Uterus (tissue), 3 donors: ENCODE measurements at regions not wholly inside any gene's neighbourhood (a gene's known extent, or its start where the extent isn't known, plus 50 kb on each side); places are given as distances from the start of the nearest gene placed in this dataset.

Experiments
- DNase-seq, 2 donors: peaks; one replicate each; pipeline ENCODE4 v3.0.0-alpha.2; 2019 to 2020
- H3K27ac ChIP-seq, 2 donors: fragments of 200-600 bp; sonication (generic); 1 replicate in 1 of 2; 2 replicates in 1 of 2; pipeline ENCODE4 v1.5.1; 2016 to 2018
- H3K27me3 ChIP-seq, 2 donors: fragments of 200-600 bp; sonication (generic); one replicate each; pipeline ENCODE4 v1.5.1; 2018 to 2019; ENCODE audit warnings: control low read depth in 1 of 2
- H3K36me3 ChIP-seq, 2 donors: fragments of 200-600 bp; sonication (generic); one replicate each; pipeline ENCODE4 v1.5.1; 2019; ENCODE audit warnings: control low read depth in 1 of 2
- H3K4me1 ChIP-seq, 2 donors: fragments of 200-600 bp; sonication (generic); one replicate each; pipeline ENCODE4 v1.5.1; 2018 to 2019; ENCODE audit warnings: control low read depth in 1 of 2
- H3K4me3 ChIP-seq, 2 donors: fragments of 200-600 bp; sonication (generic); 1 replicate in 1 of 2; 2 replicates in 1 of 2; pipeline ENCODE4 v1.5.1; 2018 to 2019; ENCODE audit warnings: mild to moderate bottlenecking in 1 of 2
- H3K9me3 ChIP-seq, 2 donors: fragments of 200-600 bp; sonication (generic); one replicate each; pipeline ENCODE4 v1.5.1; 2019; ENCODE audit warnings: control low read depth in 1 of 2
- CTCF ChIP-seq, 4 experiments: fragments of 200-600 bp in 2 of 4; fragments of 450-650 bp in 2 of 4; sonication (generic) in 2 of 4; IDR thresholded peaks; one replicate each; pipeline ENCODE4 v1.5.1; 2016 to 2019; ENCODE audit warnings: antibody characterized with exemption in 4 of 4, mild to moderate bottlenecking in 2 of 4, moderate library complexity in 1 of 4
- POLR2A ChIP-seq, 2 donors: fragments of 450-650 bp; IDR thresholded peaks; one replicate each; pipeline ENCODE4 v1.6.1; 2016; ENCODE audit warnings: antibody characterized with exemption in 2 of 2, mild to moderate bottlenecking in 1 of 2, moderate library complexity in 1 of 2
- intact Hi-C: fragments of 100-400 bp; cut with DNase I; formaldehyde crosslinking; loops from one replicate; pipeline ENCODE4 v1.15.1; 2023; ENCODE audit warnings: low total_unique reads
- donor health status: DM: yes; HTN: yes; CAD: no.

GRCh38 chr19:32177686-32178085 lies 167.7 kb upstream of the ZNF507 start:
- H3K4me1 ChIP-seq, result no peaks in the 10 kb centered on the region
- TF ChIP-seq POLR2A (IDR thresholded peaks at IDR 0.05) (no peak), CTCF (IDR thresholded peaks at IDR 0.05) (no peak)
- no peaks in the 10 kb centered on the region for H3K36me3 ChIP-seq
- H3K27me3 ChIP-seq, result no peaks in the 10 kb centered on the region
- H3K4me3 ChIP-seq, result no peak overlapping the region
- H3K27ac ChIP-seq, result no peak overlapping the region
- intact Hi-C loops, result no loop called here
- no peaks in the 10 kb centered on the region for H3K9me3 ChIP-seq
- DNase-seq, result no peak

- no peaks in the 10 kb centered on the region for H3K27me3 ChIP-seq
- no peaks in the 10 kb centered on the region for H3K4me1 ChIP-seq
- intact Hi-C loops, result no loop called here
- TF ChIP-seq POLR2A (IDR thresholded peaks at IDR 0.05) (no peak), CTCF (IDR thresholded peaks at IDR 0.05) (no peak)
- no peaks in the 10 kb centered on the region for H3K36me3 ChIP-seq
- no peak overlapping the region for H3K4me3 ChIP-seq
- DNase-seq, result no peak
- no peaks in the 10 kb centered on the region for H3K9me3 ChIP-seq
- no peak overlapping the region for H3K27ac ChIP-seq
Measured at GRCh38 chr19:32178401-32178800, 167.0 kb upstream of the ZNF507 start.

GRCh38 chr19:32178956-32179355 lies 166.5 kb upstream of the ZNF507 start:
- Histone ChIP-seq H3K9me3 (no peaks in the 10 kb centered on the region), H3K4me1 (no peaks in the 10 kb centered on the region), H3K4me3 (no peak overlapping the region), H3K36me3 (no peaks in the 10 kb centered on the region), H3K27me3 (no peaks in the 10 kb centered on the region), H3K27ac (no peak overlapping the region)
- TF ChIP-seq CTCF (IDR thresholded peaks at IDR 0.05), result no peak
- TF ChIP-seq POLR2A (IDR thresholded peaks at IDR 0.05), result no peak
- DNase-seq, result no peak
- intact Hi-C loops, result no loop called here

GRCh38 chr19:32181216-32181920 lies 164.0 kb upstream of the ZNF507 start:
- Histone ChIP-seq H3K27me3 (no peaks in the 10 kb centered on the region), H3K9me3 (no peaks in the 10 kb centered on the region), H3K4me3 (no peak overlapping the region), H3K36me3 (no peaks in the 10 kb centered on the region), H3K27ac (no peak overlapping the region), H3K4me1 (no peaks in the 10 kb centered on the region)
- TF ChIP-seq POLR2A (IDR thresholded peaks at IDR 0.05), result no peak
- TF ChIP-seq CTCF (IDR thresholded peaks at IDR 0.05), result no peak
- DNase-seq, result no peak
- intact Hi-C loops, result no loop called here

GRCh38 chr19:32186542-32187330 lies 158.7 kb upstream of the ZNF507 start:
- TF ChIP-seq CTCF (IDR thresholded peaks at IDR 0.05) (no peak), POLR2A (IDR thresholded peaks at IDR 0.05) (no peak)

More at GRCh38 chr19:32186542-32187330, 158.7 kb upstream of the ZNF507 start:
- H3K36me3 ChIP-seq, result no peaks in the 10 kb centered on the region
- intact Hi-C loops, result no loop called here
- H3K27ac ChIP-seq, result no peak overlapping the region
- H3K27me3 ChIP-seq, result no peaks in the 10 kb centered on the region
- no peak for DNase-seq
- no peaks in the 10 kb centered on the region for H3K9me3 ChIP-seq
- H3K4me3 ChIP-seq, result no peak overlapping the region
- H3K4me1 ChIP-seq, result no peaks in the 10 kb centered on the region
